Natural killer cell (primary cell): ENCODE measurements at regions not wholly inside any gene's neighbourhood (a gene's known extent, or its start where the extent isn't known, plus 50 kb on each side); places are given as distances from the start of the nearest gene placed in this dataset.

Experiments
- ATAC-seq, 3 donors: fragments of 150-1000 bp in 2 of 3; fragments of 200-7000 bp in 1 of 3; cut with Tn5 transposase; 1 replicate in 1 of 3; 2 replicates in 2 of 3; pipeline ENCODE4 v1.10.0; 2021; ENCODE audit warnings: mild to moderate bottlenecking in 2 of 3, moderate library complexity in 2 of 3
- DNase-seq, 2 donors: peaks; one replicate each; pipeline versions ENCODE4 v3.0.0 to v3.0.0-alpha.2; 2013 to 2021; ENCODE audit warnings: mixed read lengths in 1 of 2
- H3K27ac ChIP-seq: one replicate; pipeline ENCODE4 v1.5.1; 2013; ENCODE audit warnings: mild to moderate bottlenecking, low read length
- H3K27me3 ChIP-seq: one replicate; pipeline ENCODE4 v1.6.1; 2013; ENCODE audit warnings: low read length; ENCODE audit not compliant: control insufficient read depth, insufficient read depth
- H3K36me3 ChIP-seq: one replicate; pipeline ENCODE4 v1.6.1; 2013; ENCODE audit warnings: low read length; ENCODE audit not compliant: control insufficient read depth, insufficient read depth
- H3K4me1 ChIP-seq: one replicate; pipeline ENCODE4 v1.6.1; 2013; ENCODE audit warnings: low read length; ENCODE audit not compliant: control insufficient read depth, insufficient read depth
- H3K4me3 ChIP-seq: one replicate; pipeline ENCODE4 v1.5.1; 2013; ENCODE audit warnings: low read length
- H3K9me3 ChIP-seq: one replicate; pipeline ENCODE4 v1.6.1; 2013; ENCODE audit warnings: low read length; ENCODE audit not compliant: control insufficient read depth, insufficient read depth
- H3K27ac Mint-ChIP-seq, 2 donors: one replicate each; pipeline ENCODE4 v1.8.0; 2022; ENCODE audit warnings: mild to moderate bottlenecking in 2 of 2, mixed read lengths in 2 of 2, moderate library complexity in 1 of 2
- H3K27me3 Mint-ChIP-seq, 2 donors: one replicate each; pipeline ENCODE4 v1.8.0; 2022; ENCODE audit warnings: low read depth in 2 of 2, mixed read lengths in 2 of 2
- H3K36me3 Mint-ChIP-seq: one replicate; pipeline ENCODE4 v1.8.0; 2022; ENCODE audit warnings: mixed read lengths
- H3K4me1 Mint-ChIP-seq, 2 donors: one replicate each; pipeline ENCODE4 v1.8.0; 2022; ENCODE audit warnings: mixed read lengths in 2 of 2
- H3K4me3 Mint-ChIP-seq: one replicate; pipeline ENCODE4 v1.8.0; 2022; ENCODE audit warnings: mild to moderate bottlenecking, moderate library complexity, mixed read lengths
- H3K9me3 Mint-ChIP-seq, 2 donors: one replicate each; pipeline ENCODE4 v1.8.0; 2022; ENCODE audit warnings: mixed read lengths in 2 of 2
- WGBS: methylation state at CpG from one replicate; pipeline ENCODE4 v1.1.7; 2013; ENCODE audit warnings: missing lambda C conversion rate; ENCODE audit not compliant: insufficient coverage; 5-methylcytosine and 5-hydroxymethylcytosine counted together
- intact Hi-C: fragments of 100-400 bp; cut with micrococcal nuclease; formaldehyde crosslinking; loops from one replicate; pipeline ENCODE4 v1.14.2; 2022
- TF ChIP-seq, protein P1 (sequence below): fragments of 200-600 bp; IDR thresholded peaks from one replicate; pipeline ENCODE4 v1.8.0; 2022; ENCODE audit warnings: antibody characterized with exemption

DNA sequence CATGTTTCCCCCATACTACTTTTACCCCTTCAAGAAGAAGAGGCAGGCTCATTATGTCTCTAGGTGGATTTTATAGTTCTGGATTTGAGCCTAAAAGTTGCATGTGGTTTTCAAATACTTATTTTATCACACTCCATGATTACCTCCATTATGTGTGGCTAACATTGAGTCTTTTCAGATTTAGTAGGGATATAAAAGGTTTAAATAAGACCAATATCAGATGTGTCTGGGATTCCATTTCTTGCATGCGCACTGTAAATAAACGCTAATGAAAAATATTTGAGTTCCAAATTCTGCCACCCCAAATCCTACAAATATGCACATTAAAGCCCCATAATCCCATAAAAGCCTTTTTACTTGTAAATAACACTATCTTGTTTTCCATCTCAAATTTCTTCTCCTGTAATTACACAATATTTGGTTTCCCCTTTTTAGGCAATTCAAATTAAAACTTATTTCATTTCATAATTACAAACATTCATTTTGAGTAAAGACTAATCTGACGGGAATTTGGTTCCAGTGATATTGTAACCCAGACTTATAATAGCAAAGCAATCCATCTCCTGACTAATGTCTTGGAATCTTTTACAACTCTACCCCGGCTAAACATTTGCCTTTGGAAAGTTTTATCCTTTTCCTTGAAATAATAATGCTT is 600.0 kb downstream of the SLC4A3 start:
- H3K27me3 Mint-ChIP-seq: no peaks in the 10 kb centered on the region
- H3K36me3 ChIP-seq: no peaks in the 10 kb centered on the region
- peaks cover 0 to 8% of the 10 kb centered on the region in 2 donors for H3K9me3 Mint-ChIP-seq
- H3K27ac Mint-ChIP-seq: no peak overlapping the region
- WGBS: 100% methylated on average over 2 of the region's 4 CpGs
- ATAC-seq: no peak
- no peaks in the 10 kb centered on the region for H3K36me3 Mint-ChIP-seq
- no peak overlapping the region for H3K27ac ChIP-seq
- H3K27me3 ChIP-seq: no peaks in the 10 kb centered on the region
- TF ChIP-seq, protein P1, sequence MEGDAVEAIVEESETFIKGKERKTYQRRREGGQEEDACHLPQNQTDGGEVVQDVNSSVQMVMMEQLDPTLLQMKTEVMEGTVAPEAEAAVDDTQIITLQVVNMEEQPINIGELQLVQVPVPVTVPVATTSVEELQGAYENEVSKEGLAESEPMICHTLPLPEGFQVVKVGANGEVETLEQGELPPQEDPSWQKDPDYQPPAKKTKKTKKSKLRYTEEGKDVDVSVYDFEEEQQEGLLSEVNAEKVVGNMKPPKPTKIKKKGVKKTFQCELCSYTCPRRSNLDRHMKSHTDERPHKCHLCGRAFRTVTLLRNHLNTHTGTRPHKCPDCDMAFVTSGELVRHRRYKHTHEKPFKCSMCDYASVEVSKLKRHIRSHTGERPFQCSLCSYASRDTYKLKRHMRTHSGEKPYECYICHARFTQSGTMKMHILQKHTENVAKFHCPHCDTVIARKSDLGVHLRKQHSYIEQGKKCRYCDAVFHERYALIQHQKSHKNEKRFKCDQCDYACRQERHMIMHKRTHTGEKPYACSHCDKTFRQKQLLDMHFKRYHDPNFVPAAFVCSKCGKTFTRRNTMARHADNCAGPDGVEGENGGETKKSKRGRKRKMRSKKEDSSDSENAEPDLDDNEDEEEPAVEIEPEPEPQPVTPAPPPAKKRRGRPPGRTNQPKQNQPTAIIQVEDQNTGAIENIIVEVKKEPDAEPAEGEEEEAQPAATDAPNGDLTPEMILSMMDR: no peak
- H3K9me3 ChIP-seq: peaks cover 4% of the 10 kb centered on the region
- H3K4me3 ChIP-seq: no peak overlapping the region
- intact Hi-C loops: no loop called here
- H3K4me1 ChIP-seq: no peaks in the 10 kb centered on the region
- no peak for DNase-seq
- H3K4me1 Mint-ChIP-seq: no peaks in the 10 kb centered on the region
- no peak overlapping the region for H3K4me3 Mint-ChIP-seq

DNA sequence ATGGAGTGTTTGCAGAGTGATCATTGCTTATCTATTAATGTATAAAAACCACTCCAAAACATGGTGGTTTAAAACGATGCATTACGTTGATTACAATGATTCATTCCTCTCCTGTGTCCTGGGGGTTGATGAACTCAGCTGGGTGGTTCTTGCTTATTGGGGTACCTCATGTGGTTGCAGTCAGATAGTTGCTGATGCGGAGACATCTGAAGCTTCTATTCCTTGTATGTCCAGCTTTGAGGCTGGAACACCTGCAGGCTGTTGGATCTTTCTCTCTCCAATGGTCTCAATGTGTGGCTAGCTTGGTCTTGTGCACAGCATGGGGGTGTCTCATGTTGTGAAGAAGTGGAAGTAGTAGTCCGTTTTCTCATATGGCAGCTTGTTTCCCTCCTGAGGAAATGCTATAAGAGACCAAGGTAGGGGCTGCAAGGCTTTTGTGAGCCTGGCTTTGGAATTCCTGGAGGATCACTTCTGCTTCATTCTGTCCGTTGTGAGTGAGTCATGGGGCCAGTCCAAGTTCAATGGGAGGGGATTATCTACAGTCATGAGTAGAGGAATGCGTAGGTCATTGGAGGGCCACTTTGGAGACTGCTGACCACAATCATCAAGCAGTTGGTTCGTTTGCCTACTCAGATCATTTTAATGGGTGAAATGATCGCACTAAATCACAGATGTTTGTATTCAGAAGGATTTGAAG is 601.0 kb downstream of the SLC4A3 start:
- 79% methylated on average over 8 of the region's 8 CpGs for WGBS
- peaks cover 4% of the 10 kb centered on the region for H3K9me3 ChIP-seq
- H3K9me3 Mint-ChIP-seq: peaks cover 0 to 8% of the 10 kb centered on the region in 2 donors
- H3K4me3 ChIP-seq: no peak overlapping the region
- no peaks in the 10 kb centered on the region for H3K36me3 ChIP-seq
- no peaks in the 10 kb centered on the region for H3K4me1 Mint-ChIP-seq
- no peaks in the 10 kb centered on the region for H3K4me1 ChIP-seq
- intact Hi-C loops: no loop called here
- ATAC-seq (no peak), DNase-seq (no peak)
- TF ChIP-seq, protein P1: no peak
- H3K27ac Mint-ChIP-seq: no peak overlapping the region
- no peaks in the 10 kb centered on the region for H3K36me3 Mint-ChIP-seq
- no peaks in the 10 kb centered on the region for H3K27me3 Mint-ChIP-seq
- H3K4me3 Mint-ChIP-seq: no peak overlapping the region
- H3K27me3 ChIP-seq: no peaks in the 10 kb centered on the region
- no peak overlapping the region for H3K27ac ChIP-seq

DNA sequence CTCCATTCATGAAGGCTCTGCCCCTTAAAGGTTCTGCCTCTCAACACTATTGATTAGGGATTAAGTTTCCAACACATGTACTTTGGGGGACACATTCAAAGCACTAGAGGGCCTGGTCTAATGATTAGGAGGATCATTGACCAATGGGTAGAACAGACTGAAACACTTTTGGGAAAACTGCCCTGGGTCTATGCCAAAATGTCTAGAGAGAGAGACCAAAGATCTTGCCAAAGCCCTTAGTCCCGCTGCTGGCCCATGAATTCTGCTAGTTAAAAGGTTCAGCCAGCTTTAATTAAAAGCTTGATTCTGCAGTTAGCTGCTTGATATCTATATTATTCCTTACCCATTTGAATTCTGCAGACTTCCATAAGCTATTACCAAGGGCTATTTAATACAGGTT is 613.2 kb downstream of the SLC4A3 start:
- Histone ChIP-seq H3K4me1 (no peaks in the 10 kb centered on the region), H3K27ac (no peak overlapping the region), H3K27me3 (no peaks in the 10 kb centered on the region), H3K36me3 (no peaks in the 10 kb centered on the region), H3K4me3 (no peak overlapping the region), H3K9me3 (no peaks in the 10 kb centered on the region)
- ATAC-seq (no peak), DNase-seq (no peak)
- H3K36me3 Mint-ChIP-seq: no peaks in the 10 kb centered on the region
- H3K4me3 Mint-ChIP-seq: no peak overlapping the region
- peaks cover 2 to 4% of the 10 kb centered on the region in 2 donors for H3K9me3 Mint-ChIP-seq
- H3K4me1 Mint-ChIP-seq: no peaks in the 10 kb centered on the region
- intact Hi-C loops: no loop called here
- TF ChIP-seq, protein P1: no peak
- no peak overlapping the region for H3K27ac Mint-ChIP-seq
- WGBS: 78% methylated on average over 1 of the region's 1 CpG
- H3K27me3 Mint-ChIP-seq: no peaks in the 10 kb centered on the region

DNA sequence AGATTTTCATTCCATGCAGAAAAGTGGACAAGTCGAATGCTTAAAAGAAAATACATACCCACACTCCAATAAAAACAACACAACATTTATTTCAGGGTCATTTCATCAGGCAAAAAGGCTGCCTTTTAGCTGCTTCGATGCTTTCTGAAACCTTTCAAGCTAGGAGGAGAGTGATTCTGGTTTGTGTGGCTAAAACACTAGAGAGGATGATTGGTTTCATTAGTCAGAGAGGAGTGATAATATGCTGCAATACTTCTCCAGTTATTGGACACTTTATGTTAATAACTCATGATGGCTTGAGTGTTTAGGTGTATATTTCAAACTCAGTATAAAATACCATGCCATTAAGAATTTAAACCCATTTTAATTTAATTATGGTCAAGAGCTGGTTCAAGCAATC is 614.0 kb downstream of the SLC4A3 start:
- WGBS: 61% methylated on average over 2 of the region's 2 CpGs
- H3K27ac Mint-ChIP-seq: no peak overlapping the region
- Histone ChIP-seq H3K27me3 (no peaks in the 10 kb centered on the region), H3K4me1 (no peaks in the 10 kb centered on the region), H3K4me3 (no peak overlapping the region), H3K36me3 (no peaks in the 10 kb centered on the region), H3K9me3 (no peaks in the 10 kb centered on the region), H3K27ac (no peak overlapping the region)
- H3K9me3 Mint-ChIP-seq: peaks cover 2% of the 10 kb centered on the region in 2 donors
- no peaks in the 10 kb centered on the region for H3K27me3 Mint-ChIP-seq
- TF ChIP-seq, protein P1: no peak
- ATAC-seq (no peak), DNase-seq (no peak)
- H3K4me3 Mint-ChIP-seq: no peak overlapping the region
- intact Hi-C loops: no loop called here
- H3K4me1 Mint-ChIP-seq: no peaks in the 10 kb centered on the region
- H3K36me3 Mint-ChIP-seq: no peaks in the 10 kb centered on the region
